GM21723 (cell line): ENCODE measurements at regions not wholly inside any gene's neighbourhood (a gene's known extent, or its start where the extent isn't known, plus 50 kb on each side); places are given as distances from the start of the nearest gene placed in this dataset.
A peak's percentile ranks its signal among the peaks of the same experiment; 100 is the strongest.
"Not testable (repeated sequence)": the region's sequence is repeated elsewhere in the genome, so short reads cannot be mapped to it uniquely, and the experiment has no call there.

ENCODE experiments used
- ATAC-seq: cut with Tn5 transposase; IDR thresholded peaks from one replicate; pipeline ENCODE4 v1.9.1; 2021; ENCODE audit warnings: mild to moderate bottlenecking, moderate library complexity; ENCODE audit not compliant: unreplicated experiment

DNA sequence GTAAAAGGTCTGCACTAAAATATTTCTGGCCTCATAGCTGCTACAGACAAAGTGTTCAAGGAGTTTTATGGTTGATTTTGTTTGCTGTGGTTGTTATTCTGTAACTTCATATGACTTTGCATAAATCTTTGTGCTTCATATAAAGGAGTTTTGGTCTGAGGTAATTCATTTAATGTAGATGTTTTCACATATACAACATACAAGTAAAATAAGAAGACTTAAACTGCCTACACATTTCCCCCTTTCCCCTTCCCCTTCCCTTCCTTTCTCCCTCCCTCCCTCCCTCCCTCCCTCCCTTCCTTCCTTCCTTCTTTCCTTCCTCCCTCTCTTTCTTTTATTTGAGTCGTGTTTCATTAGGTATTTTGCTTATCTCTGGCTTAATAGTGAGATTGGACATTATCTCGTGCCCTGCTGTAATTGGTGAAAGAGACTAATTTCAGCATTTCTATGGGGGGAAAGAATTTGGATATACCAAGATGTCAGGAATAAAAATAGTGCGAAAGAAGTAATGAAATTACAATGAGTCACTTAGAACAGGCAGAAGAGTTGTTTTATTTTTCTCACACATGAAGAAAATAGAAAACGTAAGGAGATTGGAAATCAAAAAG lies 144.9 kb upstream of the MAD2L1 start:
- no peak for ATAC-seq

- no peak for ATAC-seq
Measured at GRCh38 chr4:120209706-120210105, 143.1 kb upstream of the MAD2L1 start.

GRCh38 chr4:120207021-120207420 lies 140.4 kb upstream of the MAD2L1 start:
- no peak for ATAC-seq

GRCh38 chr4:120202222-120202621 lies 135.6 kb upstream of the MAD2L1 start:
- ATAC-seq: no peak

DNA sequence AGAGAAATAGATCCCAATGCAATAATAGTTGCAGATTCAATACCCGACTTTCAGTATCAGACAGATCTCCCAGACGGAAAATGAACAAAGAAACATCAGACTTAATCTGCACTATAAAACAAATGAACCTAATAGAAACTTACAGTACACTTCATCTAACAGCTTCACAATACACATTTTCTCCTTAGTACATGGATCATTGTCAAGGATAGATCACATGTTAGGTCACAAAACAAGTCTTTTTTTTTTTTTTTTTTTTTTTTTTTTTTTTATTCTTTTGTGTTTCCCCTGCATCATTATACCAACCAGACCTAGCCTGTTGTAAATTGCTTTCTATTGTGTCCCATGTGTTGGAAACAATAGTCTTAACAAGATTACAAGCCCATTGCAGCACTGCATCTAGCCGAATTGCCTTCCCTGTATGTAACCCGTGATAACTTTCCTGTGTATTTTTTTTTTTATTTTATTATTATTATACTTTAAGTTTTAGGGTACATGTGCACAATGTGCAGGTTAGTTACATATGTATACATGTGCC lies 134.0 kb upstream of the MAD2L1 start:
- ATAC-seq: not testable (repeated sequence)

- ATAC-seq: no peak
Measured at GRCh38 chr4:120198411-120198810, 131.8 kb upstream of the MAD2L1 start.

GRCh38 chr4:120177603-120178002 lies 111.0 kb upstream of the MAD2L1 start:
- no peak for ATAC-seq

DNA sequence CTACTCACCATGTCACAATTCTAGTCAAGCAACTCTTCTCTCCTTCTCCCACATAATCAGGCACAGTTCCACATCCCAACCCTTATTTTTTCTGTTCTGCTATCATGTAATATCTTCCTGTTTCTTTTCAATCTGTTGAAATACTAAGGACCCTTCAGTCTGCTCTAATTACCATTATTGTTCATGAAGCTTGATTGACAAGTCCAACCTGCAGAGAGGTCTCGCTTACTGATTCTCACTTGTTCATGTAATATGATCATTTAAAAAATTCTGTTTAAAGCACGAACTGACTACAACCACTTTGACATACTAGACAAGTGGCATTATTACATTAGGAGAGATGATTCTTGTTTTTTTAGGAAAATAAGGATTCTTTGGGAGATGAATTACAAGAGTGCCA lies 108.6 kb upstream of the MAD2L1 start:
- ATAC-seq: no peak

DNA sequence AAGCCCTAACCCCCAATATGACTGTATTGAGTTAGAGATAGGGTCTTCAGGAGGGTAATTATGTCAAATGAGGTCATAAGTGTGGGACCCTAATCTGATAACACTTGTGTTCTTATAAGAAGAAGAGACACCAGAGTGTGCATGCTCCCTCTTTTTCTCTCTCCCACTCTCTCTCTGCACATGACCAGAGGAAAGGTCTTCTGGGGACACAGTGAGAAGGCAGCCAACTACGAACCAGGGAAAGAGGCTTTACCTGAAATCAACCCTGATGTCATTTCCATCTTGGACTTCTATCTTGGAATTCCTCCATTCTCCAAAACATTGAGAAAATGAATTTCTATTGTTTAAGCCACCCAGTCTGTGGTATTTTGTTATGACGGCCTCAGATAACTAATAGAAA lies 97.2 kb upstream of the MAD2L1 start:
- no peak for ATAC-seq

GRCh38 chr4:120158841-120159463 lies 92.3 kb upstream of the MAD2L1 start:
- no peak for ATAC-seq

DNA sequence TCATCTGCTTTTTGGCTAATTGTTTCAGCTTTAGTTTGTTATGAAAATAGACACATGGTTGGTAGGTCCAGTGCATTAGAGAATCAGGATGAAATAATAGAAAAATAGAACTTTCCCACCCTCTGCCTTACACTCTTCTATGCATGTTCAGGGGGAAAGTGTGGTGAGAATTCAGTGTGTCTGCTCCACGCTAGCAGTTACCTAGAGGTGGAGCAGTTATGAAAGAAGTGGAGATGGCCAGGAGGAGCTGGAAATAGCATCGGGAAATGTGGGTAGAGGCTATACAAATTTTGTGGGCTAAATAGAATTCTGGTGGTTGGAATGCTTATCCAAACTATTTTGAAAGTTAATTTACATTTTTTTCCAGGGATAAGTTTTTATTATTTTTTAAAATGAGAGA lies 91.4 kb upstream of the MAD2L1 start:
- no peak for ATAC-seq

GRCh38 chr4:120156120-120156718 lies 89.6 kb upstream of the MAD2L1 start:
- ATAC-seq: peak; percentile 88

DNA sequence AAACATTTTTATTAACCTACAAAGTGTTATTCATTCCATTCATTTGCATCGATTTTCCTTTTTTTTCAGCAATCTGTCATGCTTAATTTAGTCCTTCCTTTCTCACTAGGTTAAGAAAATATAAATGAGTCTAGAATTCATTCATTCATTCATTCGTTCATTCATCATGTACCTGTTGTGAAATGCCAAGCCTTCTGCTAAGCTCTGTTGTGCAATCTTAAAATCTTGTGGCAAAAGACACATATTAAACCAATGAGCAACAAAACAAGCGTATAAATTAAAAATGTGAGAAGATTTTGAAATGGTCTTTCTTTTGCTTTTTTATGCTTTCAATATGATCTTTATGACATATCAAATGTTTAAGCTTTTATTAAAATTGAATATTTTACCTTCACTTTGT lies 88.6 kb upstream of the MAD2L1 start:
- no peak for ATAC-seq

DNA sequence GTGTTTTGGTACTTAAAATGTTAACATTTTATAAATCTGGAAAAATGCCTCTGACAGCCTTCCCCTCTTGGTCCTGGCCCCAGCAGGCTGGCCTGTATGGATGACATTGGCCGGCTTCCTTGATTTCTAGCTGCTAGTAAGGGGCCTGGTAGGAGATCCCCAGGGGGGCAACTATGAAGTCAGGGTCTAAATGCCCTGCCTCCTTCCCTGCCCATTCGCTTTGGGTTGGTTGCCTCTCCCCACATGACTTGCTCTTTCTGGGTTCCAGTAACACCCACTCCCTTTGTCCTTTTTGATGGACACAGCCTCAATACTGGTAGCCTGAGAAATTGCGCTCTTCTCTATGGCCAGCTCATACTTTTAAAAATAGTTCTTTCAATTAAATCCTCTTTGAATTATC lies 78.0 kb upstream of the MAD2L1 start:
- ATAC-seq: no peak

GRCh38 chr4:120144041-120144440 lies 77.4 kb upstream of the MAD2L1 start:
- no peak for ATAC-seq

DNA sequence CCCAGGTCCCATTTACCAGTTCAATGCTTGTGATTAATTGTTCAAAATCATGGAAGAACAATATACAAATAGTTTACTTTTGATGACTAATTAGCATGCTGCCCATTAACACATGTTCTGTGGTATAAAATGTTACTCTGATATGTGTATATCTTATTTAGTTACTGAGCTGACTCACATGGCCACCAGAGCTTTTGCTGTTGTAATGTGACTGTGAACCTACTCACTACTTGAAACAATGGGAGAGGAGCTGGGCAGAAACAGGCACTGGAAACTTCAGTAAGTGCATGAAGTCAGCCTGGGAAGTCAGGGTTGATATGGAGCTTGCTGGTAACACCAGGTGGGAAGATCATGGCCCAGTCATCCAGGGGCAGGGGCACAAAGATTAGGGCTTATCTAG lies 72.7 kb upstream of the MAD2L1 start:
- no peak for ATAC-seq

DNA sequence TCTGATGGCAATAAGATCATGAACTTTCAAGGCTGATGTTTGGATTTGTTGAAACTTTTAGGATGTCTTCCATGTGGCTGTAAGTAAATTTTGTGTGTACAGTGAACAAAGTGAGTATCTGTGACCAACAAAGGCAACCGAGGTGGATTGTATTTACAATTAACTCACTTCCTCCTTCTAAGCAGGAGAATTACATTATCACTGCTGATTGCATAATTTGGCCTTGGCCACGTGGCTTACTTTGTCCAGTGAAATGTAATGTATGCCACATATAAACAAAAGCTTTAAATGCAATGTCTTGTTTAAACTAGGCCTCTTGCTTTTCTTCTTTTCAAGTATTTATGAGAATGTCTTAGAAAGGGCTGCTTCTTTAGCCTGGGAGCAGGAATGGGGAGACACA lies 66.3 kb upstream of the MAD2L1 start:
- ATAC-seq: no peak

- ATAC-seq: no peak
Measured at GRCh38 chr4:120130786-120131185, 64.1 kb upstream of the MAD2L1 start.
